Stimulated activated CD4-positive, alpha-beta T cell treated with anti-CD3 and anti-CD28 coated beads, Interleukin-15, amount 100 ng/mL, for 1 hour (primary cell): ENCODE measurements at regions not wholly inside any gene's neighbourhood (a gene's known extent, or its start where the extent isn't known, plus 50 kb on each side); places are given as distances from the start of the nearest gene placed in this dataset.
"Not testable (repeated sequence)": the region's sequence is repeated elsewhere in the genome, so short reads cannot be mapped to it uniquely, and the experiment has no call there.

Experiments used
- DNase-seq, 2 donors: peaks; one replicate each; pipeline ENCODE4 v3.0.0-alpha.2; 2020; ENCODE audit warnings: low read depth in 1 of 2, low spot score in 1 of 2

DNA sequence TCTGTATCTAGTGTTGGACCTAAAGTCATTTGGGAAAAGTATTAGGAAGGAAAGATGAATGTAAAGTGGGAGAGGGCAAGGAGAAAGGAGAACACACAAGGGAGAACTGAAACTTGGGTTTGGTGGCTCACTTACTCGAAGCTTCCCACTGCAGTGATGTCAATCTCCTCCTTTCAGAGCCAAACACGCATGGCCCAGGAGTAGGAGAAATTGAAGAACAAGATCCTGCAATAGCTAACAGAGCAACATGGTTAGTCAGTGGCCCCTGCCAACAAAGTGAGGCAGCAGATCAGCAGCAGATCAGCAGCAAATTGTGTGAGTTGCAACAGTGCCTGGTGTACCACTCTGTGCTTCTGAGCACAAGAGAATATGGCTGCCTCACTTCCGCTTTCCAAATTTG is 366.4 kb downstream of the PSAT1 start:
- DNase-seq: no peak

DNA sequence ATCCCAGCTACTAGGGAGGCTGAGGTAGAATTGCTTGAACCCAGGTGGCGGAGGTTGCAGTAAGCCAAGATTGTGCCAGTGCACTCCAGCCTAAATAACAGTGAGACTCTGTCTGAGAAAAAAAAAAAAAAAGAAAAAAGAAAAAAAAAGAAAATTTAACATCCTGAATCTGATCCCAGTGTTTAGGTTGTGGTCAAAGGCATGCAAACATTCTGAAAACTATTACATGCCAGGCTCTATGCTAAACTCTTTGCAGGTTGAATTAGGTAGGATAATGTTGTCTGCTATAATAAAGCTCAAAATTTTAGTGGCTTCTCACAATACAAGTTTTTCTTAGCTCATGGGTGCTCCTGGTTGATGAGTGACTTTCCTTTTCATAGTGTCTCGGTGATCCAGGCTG is 367.4 kb downstream of the PSAT1 start:
- no peak for DNase-seq

DNA sequence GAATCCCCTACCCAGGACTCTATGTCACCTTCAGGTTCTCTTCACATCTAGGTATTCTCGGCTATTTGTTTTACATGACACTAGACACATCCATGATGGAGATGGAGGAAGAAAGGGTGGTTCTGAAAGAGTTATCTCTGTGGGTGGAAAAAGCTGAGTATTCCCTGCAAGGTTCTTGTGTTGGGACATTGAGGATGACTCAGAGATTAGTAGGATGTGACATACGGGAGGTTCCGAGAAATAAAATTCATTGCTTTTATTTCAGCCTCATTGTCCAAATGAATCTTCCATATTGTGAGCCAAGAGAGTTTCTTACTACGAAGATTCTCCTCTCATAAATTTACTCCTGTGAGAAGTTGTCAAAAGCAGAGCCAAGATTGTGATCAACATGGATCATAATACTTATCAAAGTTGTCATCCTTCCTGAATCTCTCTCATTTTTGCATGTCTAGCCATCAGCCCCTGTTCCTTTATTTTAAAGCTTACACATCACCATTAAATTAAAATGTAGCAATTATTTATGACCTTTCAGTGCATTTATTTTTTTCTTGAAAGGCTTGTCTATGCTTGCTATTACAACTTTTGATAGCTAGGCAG is 370.0 kb downstream of the PSAT1 start:
- no peak for DNase-seq

DNA sequence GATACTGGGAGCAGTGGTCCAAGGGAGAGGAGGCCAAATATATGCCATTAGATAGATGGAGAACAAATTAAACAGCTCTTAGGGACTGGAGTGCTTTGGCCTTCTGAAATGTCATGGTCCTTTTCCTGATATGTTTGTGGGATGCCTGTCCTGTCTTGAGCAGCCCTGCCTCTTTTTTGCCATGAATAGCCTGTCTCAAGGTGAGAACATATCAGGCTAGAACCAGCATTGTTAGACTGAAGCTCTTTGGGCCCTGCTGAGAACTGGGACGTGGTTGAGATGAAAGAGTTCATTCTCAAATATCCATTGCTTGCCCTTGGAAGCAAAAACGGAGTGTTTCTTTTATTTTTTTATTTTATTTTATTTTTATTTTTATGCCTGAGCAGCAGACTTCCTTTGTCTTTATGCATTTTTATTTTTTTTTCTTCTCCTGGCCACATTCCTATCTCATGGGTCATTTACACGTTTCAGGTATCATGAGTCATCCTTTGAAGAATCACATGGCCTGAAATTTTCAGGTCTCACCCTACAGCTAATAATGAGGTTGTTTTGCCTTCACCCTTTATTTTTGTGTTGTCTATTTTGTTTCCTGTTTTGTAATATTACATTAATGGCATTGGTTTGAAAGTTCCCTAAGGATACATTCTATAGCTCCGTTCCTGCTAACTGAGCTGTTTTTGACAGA is 371.4 kb downstream of the PSAT1 start:
- DNase-seq: no peak

DNA sequence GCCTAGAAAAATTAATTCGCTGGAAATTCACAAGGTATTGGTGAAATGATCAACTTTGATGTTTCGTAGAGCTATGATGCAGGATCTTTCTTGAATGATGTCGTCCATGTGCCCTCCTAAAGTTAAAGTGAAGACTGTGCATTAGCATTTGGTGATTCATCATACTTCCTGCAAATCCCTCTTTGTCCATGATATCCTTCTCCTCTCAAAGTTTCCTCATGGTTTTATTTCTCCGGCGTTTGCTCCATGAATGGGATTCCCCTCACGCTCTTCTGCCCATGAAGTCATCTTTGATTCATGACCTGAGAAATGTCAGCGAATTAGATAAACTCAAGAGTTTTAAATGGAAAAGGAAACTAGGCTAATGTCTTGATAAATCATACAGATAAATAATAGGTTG is 372.7 kb downstream of the PSAT1 start:
- DNase-seq: no peak

DNA sequence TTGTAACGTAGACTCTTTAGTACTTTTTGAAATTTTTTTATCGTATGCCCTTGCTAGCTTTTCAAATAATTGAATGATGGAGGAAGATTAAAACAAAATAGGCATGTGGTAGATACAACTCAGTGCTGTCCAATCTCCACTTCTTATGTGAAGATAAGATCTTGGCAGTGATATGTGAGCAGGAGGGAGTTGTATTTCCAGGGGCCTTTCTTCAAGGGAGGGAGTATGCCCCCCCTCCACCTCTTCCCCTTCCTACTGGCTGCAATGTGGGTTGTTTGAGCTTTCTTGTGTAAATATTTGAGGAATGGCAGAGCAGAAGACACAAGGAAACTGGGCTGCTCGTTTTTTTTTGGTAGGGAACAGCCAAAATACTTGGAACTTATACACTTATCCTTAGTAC is 374.9 kb downstream of the PSAT1 start:
- DNase-seq: no peak

DNA sequence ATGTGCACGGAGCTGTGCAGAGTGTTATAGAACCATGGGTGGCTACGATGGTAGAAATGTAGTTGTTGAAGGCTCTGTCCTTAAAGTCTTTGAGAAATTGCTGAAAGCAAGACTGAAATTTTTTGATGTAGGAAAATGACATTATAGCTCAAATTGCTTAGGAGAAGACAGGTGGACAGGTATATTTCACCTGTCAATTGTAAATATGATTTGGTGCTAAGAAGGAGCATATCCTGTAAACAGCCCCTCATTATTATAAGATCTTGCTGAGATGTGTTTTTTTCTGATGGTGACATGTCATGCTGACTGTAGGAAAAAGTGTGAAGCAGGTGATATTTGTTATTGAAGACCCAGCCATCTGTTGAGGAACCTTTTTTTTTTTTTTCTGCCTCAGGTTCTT is 377.9 kb downstream of the PSAT1 start:
- no peak for DNase-seq

DNA sequence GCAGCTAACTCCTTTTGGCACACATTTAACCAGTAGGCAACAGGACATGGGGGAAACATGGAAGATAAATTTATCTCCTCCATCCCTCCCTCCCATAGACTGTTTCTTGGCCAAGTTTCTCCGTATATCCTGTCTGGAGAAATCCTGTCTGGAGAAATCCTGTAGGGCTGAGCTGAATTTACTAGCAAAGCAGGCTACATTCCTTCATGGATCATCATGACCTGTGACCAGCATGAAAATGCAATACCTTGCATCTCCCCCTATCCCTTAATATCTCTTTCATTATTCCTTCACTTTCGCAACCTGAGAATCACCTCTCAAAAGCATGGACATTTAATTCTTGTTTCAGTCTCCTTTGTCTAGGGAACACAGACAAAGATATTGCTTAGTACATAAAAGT is 379.1 kb downstream of the PSAT1 start:
- no peak for DNase-seq

DNA sequence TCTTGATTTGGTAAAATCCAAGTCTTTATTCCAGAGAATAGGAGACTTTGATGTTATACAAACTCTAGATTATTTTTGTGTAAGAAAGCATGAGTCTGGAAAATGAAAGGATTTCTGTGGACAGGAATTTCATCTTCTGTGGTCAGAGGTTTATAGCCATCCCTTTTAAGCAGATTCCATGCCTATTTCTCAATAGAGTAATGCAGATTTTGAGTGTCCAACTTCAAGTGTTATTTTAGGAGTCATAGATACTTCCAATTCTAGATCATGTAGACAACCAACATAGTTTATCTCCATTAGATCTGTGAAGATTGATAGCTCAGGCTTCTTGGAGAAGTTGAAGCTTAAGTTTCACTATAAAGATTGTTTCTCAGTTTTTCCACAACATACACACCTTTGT is 379.7 kb downstream of the PSAT1 start:
- no peak for DNase-seq

DNA sequence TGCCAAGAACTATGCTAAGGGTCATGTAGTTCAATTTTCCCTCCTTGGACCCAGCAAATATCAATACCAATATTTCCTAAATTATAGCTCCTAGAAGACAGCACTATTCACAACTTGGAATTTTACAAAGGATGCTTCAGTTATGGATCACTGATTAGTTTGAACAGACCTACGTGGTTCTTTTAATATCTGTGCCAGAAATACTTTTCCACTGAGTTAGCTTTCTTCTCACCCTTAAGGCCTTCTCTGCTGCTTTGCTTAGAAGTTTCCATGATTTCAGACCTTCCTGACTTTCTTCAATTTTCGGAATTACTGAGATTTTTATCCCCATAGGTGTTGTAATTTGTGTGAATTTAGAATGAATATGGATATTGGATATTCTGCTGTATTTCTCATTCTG is 380.4 kb downstream of the PSAT1 start:
- DNase-seq: no peak

DNA sequence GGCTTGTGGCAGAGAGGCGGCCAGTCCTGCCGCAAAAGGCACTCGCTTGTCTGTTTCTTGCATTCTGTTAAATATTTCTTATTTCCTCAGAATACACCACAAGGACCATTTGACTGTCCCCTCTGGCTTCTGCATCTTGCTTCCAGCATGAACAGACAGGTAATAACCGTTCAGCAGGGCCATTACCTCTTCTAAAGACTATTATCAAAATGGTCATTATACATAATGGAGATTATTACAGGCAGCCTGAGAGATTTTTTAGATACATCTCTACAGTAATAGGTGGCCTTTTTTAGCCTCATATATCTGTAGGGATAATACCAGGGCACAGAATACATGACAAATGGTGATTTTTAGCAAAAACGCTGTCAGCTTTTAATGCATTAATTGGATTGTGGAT is 382.0 kb downstream of the PSAT1 start:
- no peak for DNase-seq

DNA sequence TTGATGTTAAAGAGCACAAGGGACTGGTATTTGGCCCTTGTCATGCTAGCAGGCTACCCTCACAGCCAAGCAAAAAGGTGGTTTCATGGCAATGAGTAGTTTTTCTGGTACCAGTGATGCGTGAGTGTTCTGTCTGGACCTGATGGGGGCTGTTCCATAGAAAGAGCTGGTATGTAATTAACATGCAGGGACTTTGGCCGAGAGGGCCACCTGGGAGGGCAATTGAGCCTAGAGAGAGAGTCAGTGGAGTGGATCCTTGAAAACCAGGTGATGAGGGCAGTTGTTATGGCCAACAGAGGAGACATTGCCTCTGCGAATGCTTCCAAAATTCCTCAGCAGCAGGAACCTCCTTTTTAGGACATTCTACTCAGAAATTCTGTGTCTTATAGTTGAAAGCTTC is 383.3 kb downstream of the PSAT1 start:
- DNase-seq: no peak

DNA sequence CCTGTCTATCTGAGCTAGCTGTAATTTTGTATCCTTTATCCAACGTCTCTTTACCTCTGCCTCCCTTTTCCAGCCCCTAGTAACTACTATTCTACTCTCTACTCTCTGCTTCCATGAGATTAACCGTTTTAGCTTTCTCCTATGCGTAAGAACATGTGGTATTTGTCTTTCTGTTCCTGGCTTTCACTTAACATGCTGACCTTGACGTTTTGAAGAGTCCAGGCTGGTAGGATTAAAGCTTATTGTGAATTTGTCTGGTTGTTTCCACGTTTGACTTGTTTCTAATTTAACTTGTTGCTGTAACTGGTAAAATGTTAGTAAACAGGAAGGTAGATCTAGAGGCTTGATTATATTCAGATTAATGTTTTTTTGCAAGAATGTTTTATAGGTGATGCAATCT is 385.3 kb downstream of the PSAT1 start:
- DNase-seq: no peak

DNA sequence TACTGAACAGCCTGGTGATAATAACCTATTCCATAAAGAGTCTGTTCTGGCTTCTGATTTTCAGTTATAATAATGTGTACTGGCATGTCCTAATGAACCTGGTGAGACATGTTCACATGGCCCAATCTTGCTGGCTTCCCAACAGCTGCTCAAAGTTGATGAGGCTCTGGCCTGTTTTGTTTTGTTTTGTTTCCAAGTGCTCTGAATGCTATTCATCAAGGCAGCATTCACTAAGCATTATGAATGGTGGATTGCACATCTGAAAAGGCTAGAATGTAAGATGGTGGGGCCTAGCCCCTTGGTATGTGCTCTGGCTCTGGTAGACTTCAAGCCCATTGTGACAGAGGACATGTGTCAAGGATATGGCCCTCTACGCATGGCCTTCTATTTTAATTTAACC is 388.5 kb downstream of the PSAT1 start:
- no peak for DNase-seq

DNA sequence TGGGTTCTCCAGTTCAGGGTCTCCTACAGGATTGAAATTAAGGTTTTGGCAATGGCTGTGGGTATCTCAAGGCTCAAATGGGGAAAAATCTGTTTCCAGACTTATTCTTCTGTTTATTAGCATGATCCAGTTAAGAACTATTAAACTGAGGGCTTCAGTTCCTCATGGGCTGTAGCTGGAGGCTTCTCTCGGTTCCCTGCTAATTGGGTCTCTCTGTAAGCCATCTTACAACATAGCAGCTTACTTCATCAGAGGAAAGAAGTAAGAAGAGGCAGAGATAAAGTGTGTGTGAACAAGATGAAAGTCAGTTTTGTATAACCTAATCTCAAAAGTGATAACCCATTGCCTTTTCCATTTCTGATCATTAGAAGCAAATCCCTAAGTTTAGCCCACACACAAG is 391.9 kb downstream of the PSAT1 start:
- no peak for DNase-seq

DNA sequence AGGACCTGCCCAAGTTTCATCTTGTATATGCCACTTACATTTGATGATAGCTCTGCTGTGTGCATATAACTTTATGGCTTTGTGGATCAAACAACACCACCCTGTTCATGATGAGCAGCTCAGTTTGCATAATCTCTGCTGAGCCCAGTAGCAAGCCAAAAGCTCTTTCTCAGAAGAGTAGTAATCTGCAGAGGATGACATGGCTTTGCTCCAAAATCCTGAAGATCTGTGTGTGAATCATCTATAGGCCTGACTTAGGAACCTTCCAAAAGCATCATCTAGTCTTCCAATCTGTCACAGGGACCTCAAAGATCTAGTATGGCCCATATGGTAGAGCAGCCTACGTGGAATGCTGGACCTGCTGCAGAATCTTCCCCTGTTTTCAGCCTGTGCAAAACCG is 394.6 kb downstream of the PSAT1 start:
- no peak for DNase-seq

DNA sequence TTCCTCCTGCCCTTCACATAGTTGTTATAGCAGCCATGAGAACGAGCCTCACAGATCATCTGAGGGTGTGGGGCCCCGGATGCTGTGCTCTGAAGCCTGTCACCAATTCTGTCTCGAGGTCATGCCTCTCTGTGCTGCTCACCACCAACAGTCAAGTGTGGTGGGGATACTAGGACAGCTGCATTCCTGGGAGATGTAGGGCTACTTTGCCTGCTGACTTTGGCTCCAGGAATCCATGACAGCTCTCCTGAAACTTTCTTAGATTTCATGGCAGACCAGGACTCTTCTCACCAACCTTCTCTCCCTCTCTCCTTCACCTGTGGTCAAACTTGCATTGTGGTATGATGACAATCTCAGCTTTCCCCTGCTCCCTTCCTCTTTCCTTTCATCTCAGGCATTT is 395.9 kb downstream of the PSAT1 start:
- DNase-seq: no peak

DNA sequence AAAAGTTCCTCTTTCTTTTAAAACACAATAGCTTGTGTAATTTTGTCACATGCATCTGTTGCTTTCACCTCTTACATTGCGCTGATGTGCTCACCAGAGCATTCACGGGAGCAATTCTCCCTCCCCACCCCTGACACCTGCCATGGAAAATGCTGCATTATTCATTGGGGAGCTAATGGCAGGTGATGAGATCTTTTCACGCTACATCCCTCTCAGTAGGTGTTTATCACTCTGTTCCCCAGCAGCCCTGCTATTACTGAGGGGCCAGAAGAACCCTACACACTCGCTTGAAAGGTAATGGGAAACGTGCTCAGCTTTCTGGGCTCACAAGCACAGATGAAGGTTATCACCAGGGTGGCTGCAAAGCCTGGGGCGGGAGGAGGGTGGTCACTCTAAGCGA is 398.0 kb downstream of the PSAT1 start:
- no peak for DNase-seq

DNA sequence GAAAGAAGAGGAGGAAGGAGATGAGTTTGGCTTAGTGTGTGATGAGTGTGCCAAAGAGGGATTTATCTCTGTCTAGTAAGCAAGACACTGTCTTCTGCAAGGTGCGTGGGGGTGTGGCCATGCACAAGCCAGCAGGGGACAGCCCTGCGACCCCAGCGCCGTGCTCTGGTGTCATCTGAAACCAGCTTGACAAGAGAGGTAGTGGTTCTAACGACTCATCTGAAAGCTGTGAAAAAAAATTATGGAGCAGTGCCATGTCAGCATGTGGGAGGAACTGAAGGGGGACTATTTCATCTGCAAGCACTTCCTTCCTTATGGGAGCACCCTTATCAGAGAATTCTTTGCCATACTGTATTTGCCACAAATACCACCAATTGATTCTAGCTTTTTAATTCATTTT is 398.6 kb downstream of the PSAT1 start:
- DNase-seq: no peak

DNA sequence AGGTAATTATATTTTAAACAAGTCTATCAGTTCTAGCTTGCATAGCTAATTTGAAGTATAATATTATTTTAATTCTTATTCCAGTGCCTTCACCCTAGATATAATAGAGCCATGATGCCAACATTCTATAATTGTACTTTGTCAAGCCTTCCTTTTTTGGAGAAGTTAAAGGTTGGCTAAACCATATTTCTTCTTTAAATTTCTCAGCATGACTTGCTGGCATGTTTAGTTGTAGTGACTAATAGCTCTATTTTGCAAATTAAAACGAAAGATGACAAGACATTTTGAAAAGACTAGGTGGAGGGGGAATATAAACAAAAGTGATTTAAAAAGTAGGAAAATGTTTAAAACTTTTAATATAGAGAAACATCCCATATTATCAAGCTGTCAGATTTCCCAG is 400.7 kb downstream of the PSAT1 start:
- DNase-seq: no peak

DNA sequence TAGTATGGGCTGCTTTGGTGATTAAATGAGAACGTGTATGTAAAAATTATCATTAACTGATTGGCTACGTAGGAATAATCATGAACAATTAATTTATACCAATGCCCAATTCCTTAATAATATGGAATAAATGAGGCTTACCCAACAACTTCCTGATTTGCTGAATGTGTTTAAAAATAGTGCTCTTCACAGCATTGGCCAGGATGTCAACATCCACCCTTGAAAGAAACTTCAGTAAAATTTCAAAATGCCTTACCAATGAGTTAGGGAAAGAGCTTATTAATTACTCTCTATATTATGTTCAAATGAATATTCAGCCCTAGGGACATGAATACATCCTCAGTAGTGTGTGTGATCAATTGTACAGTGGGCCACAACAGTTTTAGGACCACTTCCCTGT is 401.4 kb downstream of the PSAT1 start:
- DNase-seq: no peak

DNA sequence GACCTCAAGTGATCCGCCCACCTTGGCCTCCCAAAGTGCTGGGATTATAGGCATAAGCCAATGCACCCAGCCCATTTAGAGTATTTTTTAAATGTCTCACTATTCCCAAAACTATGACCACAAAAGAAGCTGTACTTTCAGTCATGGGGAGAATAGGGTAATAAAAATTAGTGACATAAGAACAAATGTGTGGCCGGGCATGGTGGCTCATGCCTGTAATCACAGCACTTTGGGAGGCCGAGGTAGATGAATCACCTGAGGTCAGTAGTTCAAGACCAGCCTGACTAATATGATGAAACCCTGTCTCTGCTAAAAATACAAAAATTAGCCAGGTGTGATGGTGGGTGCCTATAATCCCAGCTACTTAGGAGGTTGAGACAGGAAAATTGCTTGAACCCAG is 402.3 kb downstream of the PSAT1 start:
- DNase-seq: not testable (repeated sequence)

DNA sequence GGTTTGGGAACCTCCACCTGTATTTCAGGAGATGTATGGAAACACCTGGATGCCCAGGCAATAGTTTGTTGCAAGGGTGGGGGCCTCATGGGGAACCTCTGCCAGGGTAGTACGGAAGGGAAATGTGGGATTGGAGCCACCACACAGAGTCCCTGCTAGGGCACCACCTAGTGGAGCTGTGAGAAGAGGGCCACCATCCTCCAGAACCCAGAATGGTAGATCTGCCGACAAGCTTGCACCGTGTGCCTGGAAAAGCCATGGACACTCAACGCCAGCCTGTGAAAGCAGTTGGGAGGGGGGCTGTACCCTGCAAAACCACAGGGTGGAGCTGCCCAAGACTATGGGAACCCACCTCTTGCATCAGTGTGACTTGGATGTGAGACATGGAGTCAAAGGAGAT is 407.2 kb downstream of the PSAT1 start:
- DNase-seq: not testable (repeated sequence)
